ENCODE measurements at regions not wholly inside any gene's neighbourhood (a gene's known extent, or its start where the extent isn't known, plus 50 kb on each side); places are given as distances from the start of the nearest gene placed in this dataset.

- no peak for TF ChIP-seq POLR2A (IDR thresholded peaks at IDR 0.05; ENCODE audit: low read depth, low read length)
- TF ChIP-seq TAF1 (IDR thresholded peaks at IDR 0.05; ENCODE audit: low read depth, low read length): no peak
- TF ChIP-seq POLR2AphosphoS5 (IDR thresholded peaks at IDR 0.05; ENCODE audit: low read depth, low read length): no peak
- no peak for TF ChIP-seq PAX5 (IDR thresholded peaks at IDR 0.05; ENCODE audit: insufficient read depth, low read length, severe bottlenecking)
- no peak for TF ChIP-seq SPI1 (IDR thresholded peaks at IDR 0.05; ENCODE audit: low read depth, low read length)
- no peak for TF ChIP-seq POU2F2 (IDR thresholded peaks at IDR 0.05; ENCODE audit: low read depth, low read length)
Measured at GRCh38 chr5:89081360-89081759, 198.4 kb upstream of the MEF2C start.
